ENCODE measurements at regions not wholly inside any gene's neighbourhood (a gene's known extent, or its start where the extent isn't known, plus 50 kb on each side); places are given as distances from the start of the nearest gene placed in this dataset.

GRCh38 chr4:159899596-159899995, 796.7 kb downstream of the RAPGEF2 start:
- TF ChIP-seq POLR2AphosphoS5 (IDR thresholded peaks at IDR 0.05), result no peak
- no peak for TF ChIP-seq CTCF (IDR thresholded peaks at IDR 0.05)
- no peak for TF ChIP-seq EP300 (IDR thresholded peaks at IDR 0.05)
- no peak for TF ChIP-seq POLR2A (IDR thresholded peaks at IDR 0.05)
- no peaks in the 10 kb centered on the region for H3K4me1 ChIP-seq
- no peaks in the 10 kb centered on the region for H3K36me3 ChIP-seq
- no peak overlapping the region for H3K4me3 ChIP-seq
- H3K27ac ChIP-seq, result no peak overlapping the region
- intact Hi-C loops (cut with DNase I), result no loop called here
- DNase-seq, result no peak
- 80 to 86% methylated on average over 4 of the region's 4 CpGs for WGBS, 2 donors
- no peaks in the 10 kb centered on the region for H3K27me3 ChIP-seq
- H3K9me3 ChIP-seq, result no peaks in the 10 kb centered on the region

GRCh38 chr4:159900562-159900961, 797.7 kb downstream of the RAPGEF2 start:
- Histone ChIP-seq H3K4me1 (no peaks in the 10 kb centered on the region), H3K4me3 (no peak overlapping the region), H3K36me3 (no peaks in the 10 kb centered on the region), H3K27ac (no peak overlapping the region), H3K27me3 (no peaks in the 10 kb centered on the region), H3K9me3 (no peaks in the 10 kb centered on the region)
- 95 to 96% methylated on average over 1 of the region's 1 CpG for WGBS, 2 donors
- DNase-seq, result no peak
- TF ChIP-seq POLR2A (IDR thresholded peaks at IDR 0.05) (no peak), CTCF (IDR thresholded peaks at IDR 0.05) (no peak), POLR2AphosphoS5 (IDR thresholded peaks at IDR 0.05) (no peak), EP300 (IDR thresholded peaks at IDR 0.05) (no peak)
- intact Hi-C loops (cut with DNase I), result no loop called here

DNA sequence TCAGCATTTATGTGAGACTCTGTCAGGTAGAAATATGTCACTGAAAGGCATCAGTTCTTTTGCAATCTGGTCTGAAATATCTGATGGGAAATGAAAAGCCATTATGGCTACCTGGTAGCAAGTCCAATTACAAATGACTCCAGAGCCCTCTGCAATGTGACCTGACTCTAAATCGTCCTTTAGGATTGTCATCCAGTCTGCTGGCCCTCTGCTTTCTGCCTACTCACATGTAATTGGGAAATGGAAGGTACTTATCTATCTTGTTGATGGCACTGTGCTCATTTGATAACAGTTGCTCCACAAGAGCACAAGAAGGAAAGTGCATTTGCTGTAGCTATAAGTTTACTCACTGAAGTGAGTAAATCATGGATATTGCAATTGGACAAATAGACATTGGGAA, 799.8 kb downstream of the RAPGEF2 start:
- no peak for TF ChIP-seq CTCF (IDR thresholded peaks at IDR 0.05)
- no peak for TF ChIP-seq EP300 (IDR thresholded peaks at IDR 0.05)
- TF ChIP-seq POLR2A (IDR thresholded peaks at IDR 0.05), result no peak
- TF ChIP-seq POLR2AphosphoS5 (IDR thresholded peaks at IDR 0.05), result no peak
- Histone ChIP-seq H3K36me3 (no peaks in the 10 kb centered on the region), H3K27ac (no peak overlapping the region), H3K27me3 (no peaks in the 10 kb centered on the region), H3K4me3 (no peak overlapping the region), H3K4me1 (no peaks in the 10 kb centered on the region), H3K9me3 (no peaks in the 10 kb centered on the region)
- 0 to 2% methylated on average over 1 of the region's 1 CpG for WGBS, 2 donors
- no peak for DNase-seq
- intact Hi-C loops (cut with DNase I), result no loop called here

GRCh38 chr4:159904906-159905305, 802.0 kb downstream of the RAPGEF2 start:
- intact Hi-C loops (cut with DNase I), result no loop called here
- Histone ChIP-seq H3K27ac (no peak overlapping the region), H3K4me1 (no peaks in the 10 kb centered on the region), H3K9me3 (no peaks in the 10 kb centered on the region), H3K4me3 (no peak overlapping the region), H3K27me3 (no peaks in the 10 kb centered on the region), H3K36me3 (no peaks in the 10 kb centered on the region)
- TF ChIP-seq CTCF (IDR thresholded peaks at IDR 0.05) (no peak), POLR2AphosphoS5 (IDR thresholded peaks at IDR 0.05) (no peak), POLR2A (IDR thresholded peaks at IDR 0.05) (no peak), EP300 (IDR thresholded peaks at IDR 0.05) (no peak)
- DNase-seq, result no peak
- WGBS, 2 donors, result 59 to 69% methylated on average over 2 of the region's 2 CpGs

- intact Hi-C loops (cut with DNase I), result no loop called here
- Histone ChIP-seq H3K4me1 (no peaks in the 10 kb centered on the region), H3K36me3 (no peaks in the 10 kb centered on the region), H3K27me3 (no peaks in the 10 kb centered on the region), H3K9me3 (no peaks in the 10 kb centered on the region), H3K4me3 (no peak overlapping the region), H3K27ac (no peak overlapping the region)
- TF ChIP-seq POLR2A (IDR thresholded peaks at IDR 0.05) (no peak), POLR2AphosphoS5 (IDR thresholded peaks at IDR 0.05) (no peak), CTCF (IDR thresholded peaks at IDR 0.05) (no peak), EP300 (IDR thresholded peaks at IDR 0.05) (no peak)
- no peak for DNase-seq
Measured at GRCh38 chr4:159906051-159906450, 803.2 kb downstream of the RAPGEF2 start.

All from sigmoid colon (tissue), 6 donors.